Left renal cortex interstitium (tissue), 4 donors: ENCODE measurements at regions not wholly inside any gene's neighbourhood (a gene's known extent, or its start where the extent isn't known, plus 50 kb on each side); places are given as distances from the start of the nearest gene placed in this dataset.

Source experiments
- DNase-seq, 4 donors: peaks; one replicate each; pipeline ENCODE4 v3.0.0-alpha.2; 2013; ENCODE audit warnings: low read depth in 4 of 4, low spot score in 2 of 4, missing footprints in 1 of 4

DNA sequence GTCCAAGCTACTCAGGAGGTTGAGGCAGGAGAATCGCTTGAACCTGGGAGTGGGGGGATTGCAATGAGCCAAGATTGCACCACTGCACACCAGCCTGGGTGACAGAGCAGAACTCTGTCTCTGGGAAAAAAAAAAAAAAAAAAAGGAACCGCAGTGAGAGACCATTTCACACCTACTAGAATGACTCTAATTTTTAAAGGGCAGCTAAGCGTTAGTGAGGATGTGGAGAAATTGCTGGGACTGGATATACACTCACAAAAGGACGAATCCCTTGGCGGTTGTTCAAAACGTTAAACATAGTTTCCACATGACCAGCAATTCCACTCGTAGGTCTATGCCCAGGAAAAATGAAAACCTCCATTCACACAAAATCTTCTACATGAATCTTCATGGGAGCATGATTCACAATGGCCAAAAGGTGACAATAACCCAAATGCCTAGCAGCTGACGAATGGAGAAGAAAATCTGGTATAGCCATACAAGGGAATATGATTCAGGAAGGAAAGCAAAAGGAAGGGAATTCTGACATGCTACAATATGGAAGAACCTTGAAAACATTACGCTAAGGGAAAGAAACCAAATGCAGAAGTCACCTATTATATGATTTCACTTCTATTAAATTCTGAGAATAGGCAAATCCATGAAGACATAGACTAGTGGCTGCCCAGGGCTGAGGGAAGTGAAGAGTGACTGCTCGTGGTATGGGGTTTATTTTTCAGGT lies 127.0 kb downstream of the CHSY1 start:
- no peak for DNase-seq

DNA sequence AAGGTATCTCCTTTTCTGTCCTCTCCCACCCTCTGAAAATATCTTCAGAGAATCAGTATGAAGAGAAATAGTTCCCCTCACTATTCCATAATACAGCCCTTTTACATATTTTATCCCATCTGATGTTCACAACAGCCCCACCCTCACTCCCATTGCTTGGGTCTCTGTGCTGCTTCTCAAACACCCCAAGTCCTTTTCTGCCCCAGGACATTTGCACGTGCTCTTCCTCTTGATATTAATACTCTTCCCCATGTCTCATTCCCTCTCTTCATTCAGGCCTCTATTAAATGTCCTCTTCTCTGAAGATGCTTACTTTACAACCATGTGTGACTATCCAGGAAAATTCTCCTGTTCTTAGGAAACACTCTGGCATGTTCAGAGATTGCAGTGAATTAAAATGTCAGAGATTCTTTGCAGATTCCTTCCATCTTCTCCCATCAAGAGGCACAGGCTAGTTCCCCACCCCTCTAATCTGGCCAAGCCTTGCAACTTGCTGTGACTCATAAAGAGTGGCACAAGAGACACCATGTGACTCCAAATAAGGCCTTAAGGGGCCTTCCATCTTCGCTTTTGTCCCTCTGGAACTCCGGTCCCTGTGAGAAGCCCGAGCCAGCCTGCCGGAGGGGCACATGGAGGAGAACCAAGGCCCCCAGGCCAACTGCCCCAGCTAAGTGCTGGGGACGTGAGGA lies 128.5 kb downstream of the CHSY1 start:
- DNase-seq: no peak

DNA sequence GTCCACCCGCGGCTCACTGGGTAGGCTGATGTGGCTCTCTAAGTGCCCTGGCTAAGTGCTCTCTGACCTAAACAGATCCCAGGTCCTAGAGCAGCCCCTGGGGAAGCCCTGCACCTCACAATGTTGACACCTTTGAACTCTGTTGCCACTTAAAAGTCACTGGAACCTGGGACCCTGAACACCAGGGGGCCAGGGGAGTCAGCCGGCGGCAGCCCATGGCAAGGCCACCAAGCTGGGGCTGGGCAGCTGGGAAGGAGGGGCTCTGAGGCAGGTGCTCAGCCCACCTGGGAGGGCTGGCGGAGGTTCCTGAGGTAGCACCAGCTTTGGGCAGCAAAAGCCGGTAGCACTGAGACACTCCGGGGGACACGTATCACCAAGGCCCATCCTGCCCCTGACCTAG lies 129.0 kb downstream of the CHSY1 start:
- DNase-seq: no peak

DNA sequence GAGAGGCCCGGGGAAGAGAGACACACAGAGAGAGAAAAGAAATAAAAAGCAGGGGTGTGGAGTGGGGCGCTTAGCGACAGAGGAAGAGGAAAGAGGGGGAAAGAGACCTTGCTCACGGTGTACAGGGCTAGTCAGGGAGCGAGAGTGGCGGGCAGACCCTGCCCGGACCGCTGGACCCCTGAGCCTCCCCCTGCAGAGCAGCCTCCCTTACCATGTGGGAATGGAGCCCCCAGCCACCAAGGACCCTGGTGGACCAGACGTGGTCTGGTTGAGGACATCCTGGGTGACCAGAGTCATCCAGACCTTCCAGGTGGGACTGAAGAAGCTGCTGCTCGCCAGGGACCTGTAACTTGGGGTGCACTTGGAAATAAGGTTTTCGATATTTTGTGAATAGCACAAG lies 129.6 kb downstream of the CHSY1 start:
- DNase-seq: no peak

DNA sequence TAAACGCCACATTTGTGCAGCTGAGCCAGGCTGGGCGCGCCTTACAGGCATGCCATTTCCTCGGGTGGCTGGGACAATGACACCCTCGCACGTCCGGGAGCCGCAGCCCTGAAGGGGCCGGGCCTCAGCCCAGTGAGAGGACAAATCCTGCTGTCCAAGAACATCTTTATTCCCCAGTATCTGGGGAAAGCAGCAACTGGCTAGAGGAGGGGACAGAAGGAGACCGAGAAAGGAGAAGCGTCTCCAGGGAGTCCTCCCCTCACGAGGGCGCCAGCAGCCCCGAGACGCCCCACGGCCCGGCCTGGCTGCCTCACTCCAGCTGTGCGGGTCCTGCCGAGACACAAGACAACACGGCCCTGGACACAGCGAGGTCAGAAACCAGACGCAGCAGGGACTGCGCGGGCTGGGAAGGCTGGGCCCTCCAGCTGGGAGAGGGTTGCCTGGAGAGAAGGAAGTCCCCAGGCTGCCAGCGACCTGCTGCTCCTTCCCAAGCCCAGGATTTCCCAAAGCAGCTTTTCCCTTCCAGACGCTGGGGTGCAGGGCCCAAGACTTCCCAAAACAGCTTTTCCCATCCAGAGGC lies 130.2 kb downstream of the CHSY1 start:
- peak in 1 of 4 donors; percentile 53 for DNase-seq

DNA sequence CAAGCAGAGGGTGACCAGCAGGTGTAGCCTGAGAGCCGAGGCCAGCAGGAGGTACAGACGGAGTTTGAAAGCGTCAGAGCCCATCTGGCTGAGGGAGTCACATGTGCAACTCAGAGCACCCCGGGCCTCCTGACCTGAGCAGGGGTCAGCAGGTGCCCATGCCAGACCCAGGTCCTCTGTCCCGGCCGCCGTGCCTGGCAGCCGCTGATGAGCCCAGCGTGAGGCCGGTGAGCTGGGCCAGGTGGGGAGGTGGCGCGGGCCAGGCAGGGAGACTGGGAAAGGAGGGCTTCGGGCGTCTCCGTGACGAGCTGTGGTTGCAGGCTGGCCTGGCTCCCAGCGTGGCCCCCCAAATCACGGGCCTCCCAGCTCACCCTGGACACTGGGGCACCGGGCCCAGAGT lies 130.9 kb downstream of the CHSY1 start:
- no peak for DNase-seq

DNA sequence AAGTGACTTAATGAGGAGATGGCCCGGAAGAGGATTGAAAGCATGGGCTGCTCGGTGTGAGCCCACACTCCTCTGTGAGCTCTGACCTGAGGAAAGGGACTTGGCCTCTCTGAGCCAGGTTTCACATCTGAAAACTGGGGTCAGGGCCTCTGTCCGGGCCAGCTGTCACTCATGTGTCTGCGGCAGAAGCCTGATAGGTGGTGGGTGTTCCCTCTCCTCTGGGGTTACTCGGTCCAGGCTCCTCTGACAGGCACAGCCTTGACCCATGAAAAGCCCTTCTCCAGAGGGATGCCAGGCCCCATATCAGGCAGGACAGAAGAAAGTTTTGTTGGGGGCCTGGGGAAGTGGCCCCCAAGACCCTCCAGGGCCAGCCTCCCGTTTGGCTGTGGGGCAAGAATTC lies 131.4 kb downstream of the CHSY1 start:
- DNase-seq: no peak
